H9 (cell line): ENCODE measurements at regions not wholly inside any gene's neighbourhood (a gene's known extent, or its start where the extent isn't known, plus 50 kb on each side); places are given as distances from the start of the nearest gene placed in this dataset.

ENCODE experiments used
- DNase-seq: peaks from one replicate; pipeline ENCODE4 v3.0.0-alpha.2; 2017
- H2AFZ ChIP-seq: one replicate; pipeline ENCODE4 v1.6.1; 2013; ENCODE audit warnings: mild to moderate bottlenecking, low read length, control low read depth, moderate library complexity
- H2AK5ac ChIP-seq: 2 replicates; pipeline ENCODE4 v1.6.1; 2013; ENCODE audit warnings: low read length, control low read depth, mixed read lengths; ENCODE audit not compliant: insufficient read length
- H2BK120ac ChIP-seq: one replicate; pipeline ENCODE4 v1.6.1; 2013; ENCODE audit warnings: low read depth, mild to moderate bottlenecking, low read length, control low read depth, inconsistent platforms; ENCODE audit not compliant: poor library complexity, severe bottlenecking
- H2BK12ac ChIP-seq: 2 replicates; pipeline ENCODE4 v1.6.1; 2013; ENCODE audit warnings: low read length, control low read depth, mixed read lengths, low read depth; ENCODE audit not compliant: insufficient read length
- H2BK15ac ChIP-seq: 2 replicates; pipeline ENCODE4 v1.6.1; 2013; ENCODE audit warnings: low read depth, low read length, control low read depth
- H2BK20ac ChIP-seq: one replicate; pipeline ENCODE4 v1.6.1; 2013; ENCODE audit warnings: low read depth, mild to moderate bottlenecking, low read length, control low read depth, inconsistent platforms; ENCODE audit not compliant: poor library complexity, severe bottlenecking
- H2BK5ac ChIP-seq: 2 replicates; pipeline ENCODE4 v1.6.1; 2013; ENCODE audit warnings: low read length, control low read depth, mixed read lengths; ENCODE audit not compliant: insufficient read length
- H3K14ac ChIP-seq: 2 replicates; pipeline ENCODE4 v1.6.1; 2013; ENCODE audit warnings: low read length, control low read depth; ENCODE audit not compliant: insufficient read depth
- H3K18ac ChIP-seq: 2 replicates; pipeline ENCODE4 v1.6.1; 2013; ENCODE audit warnings: low read depth, mild to moderate bottlenecking, mixed read lengths, low read length, control low read depth; ENCODE audit not compliant: insufficient read length
- H3K23ac ChIP-seq: 2 replicates; pipeline ENCODE4 v1.6.1; 2013; ENCODE audit warnings: low read length, control low read depth, mixed read lengths, low read depth; ENCODE audit not compliant: insufficient read length
- H3K23me2 ChIP-seq: 2 replicates; pipeline ENCODE4 v1.6.1; 2013; ENCODE audit warnings: low read depth, mild to moderate bottlenecking, mixed read lengths, low read length, control low read depth; ENCODE audit not compliant: insufficient read length, poor library complexity, severe bottlenecking
- H3K27ac ChIP-seq: 2 replicates; pipeline ENCODE4 v1.5.1; 2013; ENCODE audit warnings: low read length, control low read depth, mixed read lengths, low read depth; ENCODE audit not compliant: insufficient read length
- H3K27me3 ChIP-seq: 2 replicates; pipeline ENCODE4 v1.6.1; 2013; ENCODE audit warnings: low read length, control low read depth, inconsistent platforms; ENCODE audit not compliant: insufficient read depth
- H3K4ac ChIP-seq: 2 replicates; pipeline ENCODE4 v1.6.1; 2013; ENCODE audit warnings: low read depth, mild to moderate bottlenecking, control low read depth, inconsistent platforms, low read length, moderate library complexity
- H3K4me1 ChIP-seq: 2 replicates; pipeline ENCODE4 v1.6.1; 2013; ENCODE audit warnings: low read length, control low read depth, inconsistent platforms; ENCODE audit not compliant: insufficient read depth
- H3K4me2 ChIP-seq: 2 replicates; pipeline ENCODE4 v1.6.1; 2013; ENCODE audit warnings: low read length, control low read depth, mixed read lengths; ENCODE audit not compliant: insufficient read length, insufficient read depth
- H3K56ac ChIP-seq: 2 replicates; pipeline ENCODE4 v1.6.1; 2013; ENCODE audit warnings: low read depth, mild to moderate bottlenecking, mixed read lengths, low read length, control low read depth; ENCODE audit not compliant: insufficient read length
- H3K79me1 ChIP-seq: 2 replicates; pipeline ENCODE4 v1.6.1; 2013; ENCODE audit warnings: low read depth, mild to moderate bottlenecking, moderate library complexity, low read length, control low read depth, inconsistent platforms; ENCODE audit not compliant: insufficient read depth, poor library complexity, severe bottlenecking
- H3K79me2 ChIP-seq: 2 replicates; pipeline ENCODE4 v1.6.1; 2013; ENCODE audit warnings: low read length, control low read depth, inconsistent platforms; ENCODE audit not compliant: insufficient read depth
- H3K9ac ChIP-seq: 2 replicates; pipeline ENCODE4 v1.6.1; 2013; ENCODE audit warnings: low read length, control low read depth, mixed read lengths; ENCODE audit not compliant: insufficient read length; ENCODE audit errors: extremely low read depth
- H3K9me3 ChIP-seq: one replicate; pipeline ENCODE4 v1.6.1; 2013; ENCODE audit warnings: low read depth, low read length, inconsistent platforms; ENCODE audit not compliant: control insufficient read depth
- H3T11ph ChIP-seq: one replicate; pipeline ENCODE4 v1.6.1; 2013; ENCODE audit warnings: mild to moderate bottlenecking, low read length, control low read depth, inconsistent platforms
- H4K20me1 ChIP-seq: one replicate; pipeline ENCODE4 v1.6.1; 2013; ENCODE audit not compliant: control insufficient read depth, insufficient read length, insufficient read depth
- H4K5ac ChIP-seq: 2 replicates; pipeline ENCODE4 v1.6.1; 2013; ENCODE audit warnings: low read depth, mild to moderate bottlenecking, mixed read lengths, low read length, control low read depth; ENCODE audit not compliant: insufficient read length
- H4K8ac ChIP-seq: replicated peaks from 2 replicates; pipeline ENCODE4 v1.6.1; 2013; ENCODE audit warnings: low read length, control low read depth, mixed read lengths, low read depth; ENCODE audit not compliant: insufficient read length
- H4K91ac ChIP-seq: 2 replicates; pipeline ENCODE4 v1.6.1; 2013; ENCODE audit warnings: low read depth, mild to moderate bottlenecking, moderate library complexity, mixed read lengths, low read length, control low read depth; ENCODE audit not compliant: insufficient read length
- H3K27ac Mint-ChIP-seq, 3 experiments: 2 replicates in 2 of 3; 3 replicates in 1 of 3; pipeline ENCODE4 v1.8.0; 2020 to 2021; ENCODE audit warnings: mixed read lengths in 3 of 3, mild to moderate bottlenecking in 1 of 3, moderate library complexity in 1 of 3
- H3K27me3 Mint-ChIP-seq: 2 replicates; pipeline ENCODE4 v1.8.0; 2021; ENCODE audit warnings: low read depth, mild to moderate bottlenecking, moderate library complexity, mixed read lengths
- H3K36me3 Mint-ChIP-seq, 3 experiments: 2 replicates in 2 of 3; 3 replicates in 1 of 3; pipeline ENCODE4 v1.8.0; 2020 to 2021; ENCODE audit warnings: low read depth in 3 of 3, mixed read lengths in 3 of 3; ENCODE audit not compliant: insufficient read depth in 1 of 3
- H3K4me1 Mint-ChIP-seq, 2 experiments: 2 replicates each; pipeline ENCODE4 v1.8.0; 2020; ENCODE audit warnings: mixed read lengths in 2 of 2
- H3K4me3 Mint-ChIP-seq, 2 experiments: 2 replicates in 1 of 2; 3 replicates in 1 of 2; pipeline ENCODE4 v1.8.0; 2020 to 2021; ENCODE audit warnings: mild to moderate bottlenecking in 2 of 2, mixed read lengths in 2 of 2, moderate library complexity in 1 of 2
- H3K9me3 Mint-ChIP-seq, 2 experiments: 2 replicates in 1 of 2; 3 replicates in 1 of 2; pipeline ENCODE4 v1.8.0; 2020; ENCODE audit warnings: mild to moderate bottlenecking in 2 of 2, mixed read lengths in 2 of 2, moderate library complexity in 1 of 2
- CTCF ChIP-seq: fragments of 200-600 bp; sonication (generic); conservative IDR thresholded peaks from 3 replicates; pipeline ENCODE4 v1.8.0; 2021; ENCODE audit warnings: antibody characterized with exemption, mild to moderate bottlenecking

DNA sequence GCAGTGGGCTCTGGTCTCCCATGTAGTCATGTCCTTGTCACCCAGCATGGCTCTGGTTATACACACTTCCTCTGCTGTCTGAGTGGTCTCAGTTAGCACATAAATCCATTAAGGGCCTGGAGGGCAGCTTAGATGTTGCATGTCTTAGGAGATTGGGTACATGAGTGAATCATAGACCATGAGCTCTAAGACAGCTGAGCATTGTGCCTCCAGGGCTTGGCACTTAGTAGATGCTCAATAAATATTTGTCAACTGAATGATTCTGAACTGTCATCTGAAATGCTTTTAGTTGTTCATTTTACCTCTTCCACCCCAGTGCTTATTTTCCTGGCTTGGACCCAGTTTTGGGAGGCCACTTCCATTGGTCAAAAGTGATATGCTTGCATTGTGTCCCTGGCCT lies 135.6 kb downstream of the BOD1 start:
- no peak overlapping the region for H2BK5ac ChIP-seq
- H4K5ac ChIP-seq, result no peak overlapping the region
- H3K9ac ChIP-seq, result no peak overlapping the region
- H3K18ac ChIP-seq, result no peak overlapping the region
- H3K23ac ChIP-seq, result no peak overlapping the region
- H3K14ac ChIP-seq, result no peak overlapping the region
- Mint-ChIP-seq H3K36me3 (no peaks in the 10 kb centered on the region), H3K27me3 (peaks cover 18% of the 10 kb centered on the region), H3K4me3 (no peak overlapping the region), H3K27ac (no peak overlapping the region), H3K9me3 (no peaks in the 10 kb centered on the region), H3K4me1 (peaks cover 0 to 3% of the 10 kb centered on the region in 2 experiments; a peak in 1 of 4 replicates)
- no peaks in the 10 kb centered on the region for H3K23me2 ChIP-seq
- no peaks in the 10 kb centered on the region for H3K4me1 ChIP-seq
- no peaks in the 10 kb centered on the region for H3K27me3 ChIP-seq
- H3K9me3 ChIP-seq, result no peaks in the 10 kb centered on the region
- no peak for DNase-seq
- H3K56ac ChIP-seq, result no peak overlapping the region
- H2BK12ac ChIP-seq, result no peak overlapping the region
- no peak for TF ChIP-seq CTCF
- no peak overlapping the region for H2AFZ ChIP-seq
- H3T11ph ChIP-seq, result no peak overlapping the region
- no peak overlapping the region for H3K4me2 ChIP-seq
- H4K20me1 ChIP-seq, result no peaks in the 10 kb centered on the region
- H3K79me1 ChIP-seq, result no peaks in the 10 kb centered on the region
- no peak overlapping the region for H4K91ac ChIP-seq
- H4K8ac ChIP-seq, result no peak overlapping the region
- no peak overlapping the region for H3K4ac ChIP-seq
- no peak overlapping the region for H3K27ac ChIP-seq
- H2BK15ac ChIP-seq, result no peak overlapping the region
- no peak overlapping the region for H2AK5ac ChIP-seq
- no peak overlapping the region for H2BK120ac ChIP-seq
- no peaks in the 10 kb centered on the region for H3K79me2 ChIP-seq
- H2BK20ac ChIP-seq, result no peak overlapping the region
